Erythroblast (primary cell): ENCODE measurements at regions not wholly inside any gene's neighbourhood (a gene's known extent, or its start where the extent isn't known, plus 50 kb on each side); places are given as distances from the start of the nearest gene placed in this dataset.

Experiments used
- DNase-seq, 2 experiments: peaks; one replicate each; lab custom pipeline; 2025; lab: John Stamatoyannopoulos, UW
- GATA1 ChIP-seq: IDR thresholded peaks from 2 replicates; pipeline ENCODE4 v1.6.1; 2011; ENCODE audit warnings: low read depth, mild to moderate bottlenecking, control low read depth, low read length, moderate library complexity
- POLR2A ChIP-seq: IDR thresholded peaks from 2 replicates; pipeline ENCODE4 v1.6.1; 2011; ENCODE audit warnings: mild to moderate bottlenecking, low read length

DNA sequence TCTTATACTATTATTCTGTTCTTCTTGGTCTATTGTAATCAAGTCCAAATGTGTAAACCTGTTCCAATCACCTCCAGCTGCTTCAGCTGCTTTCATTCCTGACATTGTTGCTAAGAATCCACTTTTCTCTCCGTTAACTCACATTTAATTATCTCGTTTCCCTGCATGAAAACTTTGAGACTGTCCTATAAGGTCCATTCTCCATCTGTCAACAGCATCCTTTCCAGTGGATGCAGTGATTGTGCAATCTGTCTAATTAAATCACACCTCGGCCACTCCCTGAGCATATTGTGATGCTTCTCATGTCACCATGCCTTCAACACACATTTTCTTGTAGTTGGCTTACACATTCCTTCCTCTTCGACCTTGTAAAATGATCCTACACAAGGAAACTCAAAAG is 1626.9 kb upstream of the SLC10A2 start:
- TF ChIP-seq POLR2A (no peak), GATA1 (no peak)
- no peak for DNase-seq

DNA sequence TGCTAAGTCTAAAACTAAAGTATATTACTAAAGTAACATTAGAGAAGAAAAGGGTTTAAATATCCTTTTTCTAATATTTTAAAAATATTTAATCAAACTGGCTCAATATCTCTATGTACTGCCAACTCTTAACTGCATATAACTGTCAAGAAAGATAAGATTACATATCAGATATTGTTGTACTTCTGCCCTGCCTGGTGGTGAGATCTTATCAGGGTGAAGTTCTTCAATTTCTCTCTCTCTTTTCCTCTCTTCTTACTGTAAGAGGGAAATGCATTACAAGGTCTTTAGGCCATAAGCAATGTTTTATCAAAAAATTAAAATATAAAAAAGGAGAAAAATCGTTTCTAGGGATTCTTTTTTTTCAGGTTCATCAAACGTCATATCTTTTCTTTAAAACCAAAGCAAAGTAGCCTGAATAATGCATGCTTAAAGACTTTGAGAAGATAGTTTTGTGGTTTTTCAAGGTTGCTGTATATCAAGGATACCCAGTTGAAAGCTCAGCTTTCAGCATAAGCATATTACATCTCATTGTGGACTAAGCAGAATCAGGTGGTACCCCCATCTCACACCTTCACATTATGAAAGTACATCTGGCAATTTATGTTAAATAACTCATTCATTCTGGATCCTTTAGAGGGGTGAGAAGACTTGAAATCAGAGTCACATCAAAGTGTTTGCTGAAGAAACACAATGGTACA is 1625.7 kb upstream of the SLC10A2 start:
- TF ChIP-seq GATA1: no peak
- no peak for TF ChIP-seq POLR2A
- peak in 1 of 2 experiments; percentile 26 for DNase-seq

- no peak for DNase-seq
- TF ChIP-seq GATA1 (no peak), POLR2A (no peak)
These were observed 1620.3 kb upstream of the SLC10A2 start for GRCh38 chr13:104686484-104686883.

GRCh38 chr13:104683789-104684188 is 1617.6 kb upstream of the SLC10A2 start:
- TF ChIP-seq POLR2A (no peak), GATA1 (no peak)
- no peak for DNase-seq

- TF ChIP-seq POLR2A: no peak
- no peak for TF ChIP-seq GATA1
- DNase-seq: no peak
These were observed 1611.9 kb upstream of the SLC10A2 start for GRCh38 chr13:104678161-104678560.

GRCh38 chr13:104671901-104672300 is 1605.7 kb upstream of the SLC10A2 start:
- DNase-seq: no peak
- TF ChIP-seq GATA1: no peak
- no peak for TF ChIP-seq POLR2A

DNA sequence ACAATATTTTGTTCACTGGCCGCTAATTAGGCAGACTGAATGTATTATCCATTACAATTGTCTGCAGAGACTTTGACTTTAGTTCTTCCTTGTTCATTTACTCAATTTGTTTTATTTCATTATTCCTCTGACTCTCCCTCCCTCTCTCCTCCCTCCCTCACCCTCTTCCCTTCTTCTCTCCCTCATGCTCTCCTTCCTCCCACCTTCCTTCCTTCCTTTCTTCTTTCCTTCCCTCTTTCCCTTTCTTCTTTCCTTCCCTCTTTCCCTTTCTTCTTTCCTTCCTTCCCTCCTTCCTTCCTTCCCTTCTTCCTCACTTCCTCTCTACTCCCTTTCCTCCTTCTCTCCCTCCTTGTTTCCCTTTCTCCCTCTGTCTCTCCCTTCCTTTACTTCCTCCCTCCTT is 1591.0 kb upstream of the SLC10A2 start:
- TF ChIP-seq POLR2A: no peak
- TF ChIP-seq GATA1: no peak
- no peak for DNase-seq

DNA sequence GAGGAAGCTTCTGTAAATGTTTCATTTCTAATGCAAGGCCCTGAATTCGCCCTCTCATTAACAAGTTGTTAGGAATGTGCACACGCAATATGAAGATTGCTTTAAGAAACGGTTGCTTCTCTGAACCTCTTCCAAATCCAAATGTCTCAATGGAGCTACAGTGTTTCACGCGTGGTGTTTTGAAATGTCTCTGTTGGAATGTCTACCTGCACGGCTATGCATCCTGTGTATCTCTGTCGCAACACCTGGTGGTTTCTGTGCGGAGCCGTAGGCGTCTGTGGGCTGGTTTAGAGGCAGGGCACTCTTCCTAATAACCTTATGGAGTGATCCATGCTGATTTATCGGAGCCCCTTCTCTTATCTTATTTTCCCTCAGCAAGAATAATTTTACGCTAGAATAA is 1584.2 kb upstream of the SLC10A2 start:
- DNase-seq: no peak
- TF ChIP-seq GATA1: no peak
- TF ChIP-seq POLR2A: no peak

- TF ChIP-seq POLR2A: no peak
- TF ChIP-seq GATA1: no peak
- DNase-seq: no peak
These were observed 1582.1 kb upstream of the SLC10A2 start for GRCh38 chr13:104648291-104648690.

- DNase-seq: no peak
- no peak for TF ChIP-seq POLR2A
- no peak for TF ChIP-seq GATA1
These were observed 1579.6 kb upstream of the SLC10A2 start for GRCh38 chr13:104645786-104646185.

- TF ChIP-seq GATA1 (no peak), POLR2A (no peak)
- DNase-seq: no peak
These were observed 1575.1 kb upstream of the SLC10A2 start for GRCh38 chr13:104641309-104641708.

GRCh38 chr13:104635879-104636278 is 1569.7 kb upstream of the SLC10A2 start:
- no peak for DNase-seq
- TF ChIP-seq POLR2A (no peak), GATA1 (no peak)

DNA sequence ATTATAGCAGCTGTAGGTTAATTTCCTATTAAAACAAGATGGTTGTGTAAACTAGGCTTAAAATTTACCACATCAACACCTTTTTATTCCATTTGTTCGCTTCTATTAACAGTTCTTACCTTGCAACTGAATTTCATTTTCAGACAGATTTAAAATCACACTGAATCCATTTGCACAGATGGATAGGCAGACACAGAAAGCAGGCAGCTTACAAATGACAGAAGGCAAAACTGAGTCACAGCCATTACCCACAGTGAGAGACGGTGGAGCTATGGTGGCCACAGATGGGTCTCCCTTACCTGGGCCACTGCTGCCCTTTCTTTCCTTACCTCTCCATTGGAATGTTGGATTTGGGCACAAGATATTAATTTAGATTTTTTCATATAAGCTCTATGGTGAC is 1567.8 kb upstream of the SLC10A2 start:
- no peak for DNase-seq
- no peak for TF ChIP-seq POLR2A
- TF ChIP-seq GATA1: no peak

- no peak for DNase-seq
- no peak for TF ChIP-seq POLR2A
- no peak for TF ChIP-seq GATA1
These were observed 1566.5 kb upstream of the SLC10A2 start for GRCh38 chr13:104632736-104633135.

GRCh38 chr13:104625201-104625600 is 1559.0 kb upstream of the SLC10A2 start:
- TF ChIP-seq GATA1 (no peak), POLR2A (no peak)
- no peak for DNase-seq
